22Rv1 (cell line): ENCODE measurements at regions not wholly inside any gene's neighbourhood (a gene's known extent, or its start where the extent isn't known, plus 50 kb on each side); places are given as distances from the start of the nearest gene placed in this dataset.

Source experiments
- ZFX ChIP-seq: fragments of 450-650 bp; IDR thresholded peaks from 2 replicates; pipeline ENCODE4 v1.6.1; 2017; ENCODE audit warnings: antibody characterized with exemption, borderline replicate concordance
- TF ChIP-seq, protein P1 (sequence below): fragments of 450-650 bp; IDR thresholded peaks from 2 replicates; pipeline ENCODE4 v1.5.1; 2017; ENCODE audit warnings: mild to moderate bottlenecking

DNA sequence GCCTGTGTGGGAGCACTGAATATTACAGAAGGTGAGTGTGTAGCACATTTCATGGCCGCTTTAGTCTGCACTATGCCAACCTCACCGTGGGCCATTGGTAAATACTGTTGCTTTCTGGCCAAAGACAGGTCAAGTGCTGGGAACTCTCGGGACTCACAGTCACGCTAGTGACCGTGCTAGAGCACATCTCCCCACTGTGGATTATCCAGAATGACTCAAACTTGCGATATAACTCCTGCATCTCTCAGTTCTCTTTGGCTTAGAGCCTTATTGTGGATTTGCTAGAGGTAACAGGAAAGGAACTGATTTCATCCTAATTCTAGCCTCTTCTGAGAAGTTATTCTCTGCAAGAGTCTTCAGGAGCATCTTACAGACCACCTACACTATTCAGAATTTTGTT, 86.5 kb downstream of the DAD1 start:
- TF ChIP-seq, protein P1, sequence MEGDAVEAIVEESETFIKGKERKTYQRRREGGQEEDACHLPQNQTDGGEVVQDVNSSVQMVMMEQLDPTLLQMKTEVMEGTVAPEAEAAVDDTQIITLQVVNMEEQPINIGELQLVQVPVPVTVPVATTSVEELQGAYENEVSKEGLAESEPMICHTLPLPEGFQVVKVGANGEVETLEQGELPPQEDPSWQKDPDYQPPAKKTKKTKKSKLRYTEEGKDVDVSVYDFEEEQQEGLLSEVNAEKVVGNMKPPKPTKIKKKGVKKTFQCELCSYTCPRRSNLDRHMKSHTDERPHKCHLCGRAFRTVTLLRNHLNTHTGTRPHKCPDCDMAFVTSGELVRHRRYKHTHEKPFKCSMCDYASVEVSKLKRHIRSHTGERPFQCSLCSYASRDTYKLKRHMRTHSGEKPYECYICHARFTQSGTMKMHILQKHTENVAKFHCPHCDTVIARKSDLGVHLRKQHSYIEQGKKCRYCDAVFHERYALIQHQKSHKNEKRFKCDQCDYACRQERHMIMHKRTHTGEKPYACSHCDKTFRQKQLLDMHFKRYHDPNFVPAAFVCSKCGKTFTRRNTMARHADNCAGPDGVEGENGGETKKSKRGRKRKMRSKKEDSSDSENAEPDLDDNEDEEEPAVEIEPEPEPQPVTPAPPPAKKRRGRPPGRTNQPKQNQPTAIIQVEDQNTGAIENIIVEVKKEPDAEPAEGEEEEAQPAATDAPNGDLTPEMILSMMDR, result no peak
- no peak for TF ChIP-seq ZFX
